Breast epithelium (tissue), 4 donors: ENCODE measurements at regions not wholly inside any gene's neighbourhood (a gene's known extent, or its start where the extent isn't known, plus 50 kb on each side); places are given as distances from the start of the nearest gene placed in this dataset.

Experiments used
- DNase-seq, 2 donors: peaks; one replicate each; pipeline ENCODE4 v3.0.0-alpha.2; 2019; ENCODE audit warnings: low spot score in 2 of 2
- H3K27ac ChIP-seq, 2 donors: fragments of 200-600 bp; sonication (generic) in 1 of 2; one replicate each; pipeline ENCODE4 v1.5.1; 2016 to 2019; ENCODE audit warnings: mild to moderate bottlenecking in 1 of 2
- H3K27me3 ChIP-seq, 2 donors: fragments of 200-600 bp; sonication (generic) in 1 of 2; one replicate each; pipeline versions ENCODE4 v1.5.1 to v1.6.0; 2017 to 2019; ENCODE audit warnings: control low read depth in 1 of 2, mild to moderate bottlenecking in 1 of 2
- H3K36me3 ChIP-seq: fragments of 200-600 bp; one replicate; pipeline ENCODE4 v1.5.1; 2019
- H3K4me1 ChIP-seq, 2 donors: fragments of 200-600 bp; sonication (generic); one replicate each; pipeline ENCODE4 v1.5.1; 2016 to 2019; ENCODE audit warnings: control low read depth in 1 of 2
- H3K4me3 ChIP-seq, 3 donors: fragments of 200-600 bp; sonication (generic); 1 replicate in 2 of 3; 2 replicates in 1 of 3; pipeline ENCODE4 v1.5.1; 2016 to 2019; ENCODE audit warnings: mild to moderate bottlenecking in 3 of 3, moderate library complexity in 2 of 3
- H3K9me3 ChIP-seq, 2 donors: fragments of 200-600 bp; sonication (generic) in 1 of 2; one replicate each; pipeline ENCODE4 v1.5.1; 2016 to 2019; ENCODE audit warnings: control low read depth in 1 of 2
- POLR2A ChIP-seq: fragments of 450-650 bp; IDR thresholded peaks from one replicate; pipeline ENCODE4 v1.6.1; 2016; ENCODE audit warnings: antibody characterized with exemption, mild to moderate bottlenecking, moderate library complexity
- POLR2AphosphoS5 ChIP-seq, 3 donors: sonication (generic); formaldehyde crosslinking; IDR thresholded peaks; one replicate each; pipeline ENCODE4 v1.6.1; 2017; ENCODE audit warnings: antibody characterized with exemption in 3 of 3
- intact Hi-C: fragments of 100-400 bp; cut with DNase I; formaldehyde crosslinking; loops from one replicate; pipeline ENCODE4 v1.15.1; 2023; ENCODE audit warnings: low total_unique reads
- TF ChIP-seq, protein P1 (sequence below), 3 donors: fragments of 450-650 bp; IDR thresholded peaks; one replicate each; pipeline ENCODE4 v1.5.1; 2016 to 2017; ENCODE audit warnings: antibody characterized with exemption in 3 of 3, mild to moderate bottlenecking in 3 of 3, moderate library complexity in 3 of 3

DNA sequence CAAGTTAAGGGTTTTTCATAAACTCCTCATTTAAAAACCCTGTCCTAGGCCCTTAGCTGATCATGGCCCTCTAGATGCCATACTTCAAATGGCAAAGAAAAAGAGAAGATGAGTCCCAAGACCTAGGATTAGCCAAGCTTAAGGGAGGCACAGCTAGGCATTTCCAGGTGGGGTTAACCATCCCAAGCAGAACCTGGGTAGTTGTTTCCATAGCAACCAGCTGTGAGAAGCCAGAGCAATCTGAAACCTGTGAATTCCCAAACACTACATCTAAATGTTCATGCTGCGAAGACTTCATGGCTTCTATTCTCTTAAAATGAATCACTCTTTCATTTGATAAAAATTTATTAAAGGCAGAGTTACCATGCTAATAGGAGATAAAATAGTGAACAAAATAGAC, 372.9 kb downstream of the C12orf50 start:
- H3K4me1 ChIP-seq = no peaks in the 10 kb centered on the region
- H3K27me3 ChIP-seq = no peaks in the 10 kb centered on the region
- intact Hi-C loops = no loop called here
- DNase-seq = no peak
- H3K36me3 ChIP-seq = no peaks in the 10 kb centered on the region
- no peaks in the 10 kb centered on the region for H3K9me3 ChIP-seq
- TF ChIP-seq POLR2A (no peak), POLR2AphosphoS5 (IDR thresholded peaks at IDR 0.05) (no peak)
- TF ChIP-seq, protein P1, sequence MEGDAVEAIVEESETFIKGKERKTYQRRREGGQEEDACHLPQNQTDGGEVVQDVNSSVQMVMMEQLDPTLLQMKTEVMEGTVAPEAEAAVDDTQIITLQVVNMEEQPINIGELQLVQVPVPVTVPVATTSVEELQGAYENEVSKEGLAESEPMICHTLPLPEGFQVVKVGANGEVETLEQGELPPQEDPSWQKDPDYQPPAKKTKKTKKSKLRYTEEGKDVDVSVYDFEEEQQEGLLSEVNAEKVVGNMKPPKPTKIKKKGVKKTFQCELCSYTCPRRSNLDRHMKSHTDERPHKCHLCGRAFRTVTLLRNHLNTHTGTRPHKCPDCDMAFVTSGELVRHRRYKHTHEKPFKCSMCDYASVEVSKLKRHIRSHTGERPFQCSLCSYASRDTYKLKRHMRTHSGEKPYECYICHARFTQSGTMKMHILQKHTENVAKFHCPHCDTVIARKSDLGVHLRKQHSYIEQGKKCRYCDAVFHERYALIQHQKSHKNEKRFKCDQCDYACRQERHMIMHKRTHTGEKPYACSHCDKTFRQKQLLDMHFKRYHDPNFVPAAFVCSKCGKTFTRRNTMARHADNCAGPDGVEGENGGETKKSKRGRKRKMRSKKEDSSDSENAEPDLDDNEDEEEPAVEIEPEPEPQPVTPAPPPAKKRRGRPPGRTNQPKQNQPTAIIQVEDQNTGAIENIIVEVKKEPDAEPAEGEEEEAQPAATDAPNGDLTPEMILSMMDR (IDR thresholded peaks at IDR 0.05) = no peak
- H3K4me3 ChIP-seq = no peak overlapping the region
- H3K27ac ChIP-seq = no peak overlapping the region

DNA sequence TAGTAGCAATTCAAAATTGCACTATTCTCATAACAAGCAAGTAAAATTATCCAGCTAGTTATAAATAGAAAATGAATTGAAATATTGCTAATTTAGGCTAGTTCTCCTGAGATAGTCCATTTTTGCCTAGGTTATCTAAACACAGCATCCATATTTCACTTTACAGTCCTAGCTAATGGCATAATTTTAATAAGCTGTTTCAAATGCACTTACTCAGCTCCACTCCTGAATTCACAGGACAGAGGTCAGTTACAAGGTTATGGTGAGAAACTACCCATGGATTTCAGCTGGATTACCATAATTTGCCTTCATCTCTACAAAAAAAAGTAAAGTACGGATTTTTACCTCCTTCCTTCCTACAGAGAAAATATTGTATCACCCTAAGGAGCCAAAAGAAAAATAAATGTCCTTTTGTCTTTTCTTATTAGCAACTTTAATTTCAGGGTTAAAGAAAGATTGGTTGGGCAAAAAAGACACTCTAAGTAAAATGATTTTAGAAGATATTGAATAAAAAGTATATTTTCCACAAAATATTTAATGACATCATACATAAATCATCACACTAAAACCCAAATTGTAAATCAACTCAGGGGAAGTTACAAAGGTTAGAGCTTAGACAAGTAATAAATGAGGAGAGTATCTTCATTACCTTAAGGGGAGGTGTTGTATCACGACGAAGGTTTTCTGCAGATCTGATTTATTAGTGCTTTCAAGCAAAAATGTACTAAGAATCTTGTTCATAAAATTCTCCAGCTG, 377.4 kb downstream of the C12orf50 start:
- no peaks in the 10 kb centered on the region for H3K9me3 ChIP-seq
- H3K27ac ChIP-seq = no peak overlapping the region
- DNase-seq = no peak
- intact Hi-C loops = no loop called here
- H3K27me3 ChIP-seq = no peaks in the 10 kb centered on the region
- no peaks in the 10 kb centered on the region for H3K36me3 ChIP-seq
- no peaks in the 10 kb centered on the region for H3K4me1 ChIP-seq
- H3K4me3 ChIP-seq = no peak overlapping the region
- TF ChIP-seq POLR2AphosphoS5 (IDR thresholded peaks at IDR 0.05) (no peak), POLR2A (no peak)
- TF ChIP-seq, protein P1 (IDR thresholded peaks at IDR 0.05) = no peak

DNA sequence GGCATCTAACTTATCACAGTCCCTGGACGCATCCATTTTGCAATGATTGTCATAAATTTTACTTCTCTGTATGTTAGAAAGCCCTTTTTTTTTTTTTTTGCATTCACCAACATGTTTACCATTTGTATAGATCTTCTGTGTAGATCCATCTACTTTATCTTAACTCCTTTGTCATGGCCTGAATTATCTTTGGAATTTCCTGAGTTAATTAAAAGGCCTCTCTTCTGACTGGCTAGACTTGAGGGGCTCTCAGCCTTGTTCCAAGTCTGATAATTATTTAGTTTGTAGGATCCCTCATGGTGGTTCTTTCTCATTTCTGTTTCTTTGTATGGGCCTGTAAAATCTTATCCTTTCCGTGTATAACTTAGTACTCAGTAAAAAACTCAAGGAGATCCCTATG, 387.0 kb downstream of the C12orf50 start:
- no peaks in the 10 kb centered on the region for H3K9me3 ChIP-seq
- no peak for DNase-seq
- H3K36me3 ChIP-seq = no peaks in the 10 kb centered on the region
- no peak overlapping the region for H3K4me3 ChIP-seq
- intact Hi-C loops = no loop called here
- no peak overlapping the region for H3K27ac ChIP-seq
- H3K27me3 ChIP-seq = no peaks in the 10 kb centered on the region
- TF ChIP-seq POLR2AphosphoS5 (IDR thresholded peaks at IDR 0.05) = no peak
- TF ChIP-seq POLR2A = no peak
- TF ChIP-seq, protein P1 (IDR thresholded peaks at IDR 0.05) = no peak
- no peaks in the 10 kb centered on the region for H3K4me1 ChIP-seq

- intact Hi-C loops = no loop called here
- Histone ChIP-seq H3K9me3 (no peaks in the 10 kb centered on the region), H3K27ac (no peak overlapping the region), H3K4me1 (no peaks in the 10 kb centered on the region), H3K4me3 (no peak overlapping the region), H3K27me3 (no peaks in the 10 kb centered on the region), H3K36me3 (no peaks in the 10 kb centered on the region)
- DNase-seq = no peak
- TF ChIP-seq POLR2AphosphoS5 (IDR thresholded peaks at IDR 0.05) (no peak), POLR2A (no peak)
- TF ChIP-seq, protein P1 (IDR thresholded peaks at IDR 0.05) = no peak
These were observed 411.0 kb downstream of the C12orf50 start for GRCh38 chr12:87618199-87618598.

DNA sequence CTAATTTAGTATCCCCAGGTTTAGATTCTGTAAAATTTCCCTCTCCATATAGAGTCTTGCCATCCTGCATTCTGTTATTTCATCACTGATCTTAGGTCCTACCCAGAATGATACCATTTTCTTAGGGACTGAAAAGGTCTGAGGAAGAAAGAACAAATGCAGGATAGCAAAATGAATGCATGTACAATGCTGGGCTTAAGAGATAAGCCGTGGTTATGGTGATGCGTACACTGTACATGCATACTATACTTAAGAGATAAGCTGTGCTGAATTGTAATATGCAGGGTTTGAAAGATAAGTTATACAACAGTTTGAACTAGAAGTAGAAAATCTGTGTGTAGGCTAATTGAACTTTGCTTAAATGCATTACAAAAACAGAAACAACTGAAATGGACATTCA, 416.2 kb downstream of the C12orf50 start:
- intact Hi-C loops = no loop called here
- Histone ChIP-seq H3K27me3 (no peaks in the 10 kb centered on the region), H3K9me3 (no peaks in the 10 kb centered on the region), H3K36me3 (no peaks in the 10 kb centered on the region), H3K4me3 (no peak overlapping the region), H3K4me1 (no peaks in the 10 kb centered on the region), H3K27ac (no peak overlapping the region)
- TF ChIP-seq, protein P1 (IDR thresholded peaks at IDR 0.05) = no peak
- TF ChIP-seq POLR2AphosphoS5 (IDR thresholded peaks at IDR 0.05) (no peak), POLR2A (no peak)
- DNase-seq = no peak
